Neural crest cell (in vitro differentiated cells): ENCODE measurements at regions not wholly inside any gene's neighbourhood (a gene's known extent, or its start where the extent isn't known, plus 50 kb on each side); places are given as distances from the start of the nearest gene placed in this dataset.

ENCODE experiments used
- DNase-seq: peaks from one replicate; pipeline ENCODE4 v3.0.0; 2021; ENCODE audit warnings: low read depth, mixed read lengths, low spot score
- H3K27ac Mint-ChIP-seq: one replicate; pipeline ENCODE4 v1.8.0; 2021; ENCODE audit warnings: mild to moderate bottlenecking, mixed read lengths; ENCODE audit not compliant: unreplicated experiment
- H3K27me3 Mint-ChIP-seq: 2 replicates; pipeline ENCODE4 v1.8.0; 2021; ENCODE audit warnings: low read depth, mild to moderate bottlenecking, mixed read lengths
- H3K36me3 Mint-ChIP-seq: 2 replicates; pipeline ENCODE4 v1.8.0; 2021; ENCODE audit warnings: low read depth, mild to moderate bottlenecking, mixed read lengths
- H3K4me1 Mint-ChIP-seq: 2 replicates; pipeline ENCODE4 v1.8.0; 2021; ENCODE audit warnings: mixed read lengths
- H3K4me3 Mint-ChIP-seq: one replicate; pipeline ENCODE4 v1.8.0; 2021; ENCODE audit warnings: mild to moderate bottlenecking, mixed read lengths
- H3K9me3 Mint-ChIP-seq: 2 replicates; pipeline ENCODE4 v1.8.0; 2021; ENCODE audit warnings: mixed read lengths
- TF ChIP-seq, protein P1 (sequence below): fragments of 200-600 bp; sonication (generic); conservative IDR thresholded peaks from 2 replicates; pipeline ENCODE4 v1.5.0; 2021; ENCODE audit warnings: antibody characterized with exemption, mild to moderate bottlenecking

DNA sequence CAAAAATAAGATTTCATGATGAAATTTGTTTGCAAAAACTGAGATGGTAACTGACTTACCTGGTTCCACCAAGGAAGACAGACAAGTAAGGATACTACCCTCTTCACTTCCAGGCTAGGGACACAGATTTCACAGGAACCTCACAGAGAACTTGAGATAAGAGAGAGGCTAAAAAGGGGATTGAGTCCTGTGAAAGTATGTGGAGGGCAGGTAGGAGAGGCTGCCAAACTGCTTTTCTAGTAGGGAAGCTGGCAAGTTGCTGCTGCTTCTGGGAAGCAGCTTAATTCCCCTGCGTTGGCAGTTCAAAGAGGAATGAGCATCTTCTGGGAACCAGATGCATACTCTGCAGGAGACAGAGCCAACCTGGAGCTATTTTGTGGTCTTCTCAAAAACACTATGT is 841.6 kb downstream of the CCSER2 start:
- TF ChIP-seq, protein P1, sequence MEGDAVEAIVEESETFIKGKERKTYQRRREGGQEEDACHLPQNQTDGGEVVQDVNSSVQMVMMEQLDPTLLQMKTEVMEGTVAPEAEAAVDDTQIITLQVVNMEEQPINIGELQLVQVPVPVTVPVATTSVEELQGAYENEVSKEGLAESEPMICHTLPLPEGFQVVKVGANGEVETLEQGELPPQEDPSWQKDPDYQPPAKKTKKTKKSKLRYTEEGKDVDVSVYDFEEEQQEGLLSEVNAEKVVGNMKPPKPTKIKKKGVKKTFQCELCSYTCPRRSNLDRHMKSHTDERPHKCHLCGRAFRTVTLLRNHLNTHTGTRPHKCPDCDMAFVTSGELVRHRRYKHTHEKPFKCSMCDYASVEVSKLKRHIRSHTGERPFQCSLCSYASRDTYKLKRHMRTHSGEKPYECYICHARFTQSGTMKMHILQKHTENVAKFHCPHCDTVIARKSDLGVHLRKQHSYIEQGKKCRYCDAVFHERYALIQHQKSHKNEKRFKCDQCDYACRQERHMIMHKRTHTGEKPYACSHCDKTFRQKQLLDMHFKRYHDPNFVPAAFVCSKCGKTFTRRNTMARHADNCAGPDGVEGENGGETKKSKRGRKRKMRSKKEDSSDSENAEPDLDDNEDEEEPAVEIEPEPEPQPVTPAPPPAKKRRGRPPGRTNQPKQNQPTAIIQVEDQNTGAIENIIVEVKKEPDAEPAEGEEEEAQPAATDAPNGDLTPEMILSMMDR: no peak
- H3K27me3 Mint-ChIP-seq: no peaks in the 10 kb centered on the region
- H3K36me3 Mint-ChIP-seq: no peaks in the 10 kb centered on the region
- H3K4me3 Mint-ChIP-seq: no peak overlapping the region
- no peaks in the 10 kb centered on the region for H3K4me1 Mint-ChIP-seq
- no peaks in the 10 kb centered on the region for H3K9me3 Mint-ChIP-seq
- no peak overlapping the region for H3K27ac Mint-ChIP-seq
- no peak for DNase-seq

DNA sequence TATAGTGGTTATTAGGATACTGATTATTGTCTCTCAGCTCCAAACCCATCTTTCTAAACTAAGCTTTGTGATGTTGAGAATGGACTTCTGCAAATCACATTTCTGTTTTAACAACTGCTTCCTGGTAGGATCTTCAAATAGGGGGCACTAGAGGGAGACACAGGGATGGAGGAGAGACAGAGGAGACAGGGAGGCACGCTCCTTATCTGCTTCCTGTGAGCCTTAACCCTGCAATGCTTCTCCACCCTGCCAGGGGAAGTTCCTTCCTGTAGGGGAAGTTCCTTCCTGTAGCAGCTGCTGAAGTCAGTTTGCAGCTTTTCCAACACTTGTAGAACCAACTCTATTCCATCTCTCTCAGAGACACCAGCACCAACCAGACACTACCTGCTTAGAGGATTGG is 847.2 kb downstream of the CCSER2 start:
- DNase-seq: no peak
- TF ChIP-seq, protein P1: no peak

DNA sequence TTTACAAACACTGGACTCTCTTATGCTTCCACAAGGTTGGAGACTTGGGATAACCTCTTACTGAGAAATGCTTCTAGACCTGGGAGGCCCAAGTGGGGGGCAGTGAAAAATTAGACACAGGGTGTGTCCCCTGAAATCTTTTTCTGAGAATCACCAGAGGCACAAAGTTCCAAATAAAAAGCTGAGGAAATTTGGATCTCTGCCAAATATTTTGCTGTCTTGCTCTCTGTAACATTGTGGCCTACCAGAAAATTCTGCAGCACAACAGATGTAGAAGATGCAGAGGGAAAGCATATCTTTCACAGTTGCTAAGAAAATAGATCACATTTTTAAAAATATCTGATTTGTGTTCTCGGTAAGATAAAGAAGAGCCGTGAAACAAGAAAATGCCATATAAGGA is 849.4 kb downstream of the CCSER2 start:
- H3K9me3 Mint-ChIP-seq: peaks cover 3% of the 10 kb centered on the region

More for the DNA sequence above, 847.2 kb downstream of the CCSER2 start:
- Mint-ChIP-seq H3K27me3 (no peaks in the 10 kb centered on the region), H3K36me3 (no peaks in the 10 kb centered on the region), H3K4me3 (no peak overlapping the region), H3K4me1 (no peaks in the 10 kb centered on the region), H3K27ac (no peak overlapping the region), H3K9me3 (peaks cover 3% of the 10 kb centered on the region)

DNA sequence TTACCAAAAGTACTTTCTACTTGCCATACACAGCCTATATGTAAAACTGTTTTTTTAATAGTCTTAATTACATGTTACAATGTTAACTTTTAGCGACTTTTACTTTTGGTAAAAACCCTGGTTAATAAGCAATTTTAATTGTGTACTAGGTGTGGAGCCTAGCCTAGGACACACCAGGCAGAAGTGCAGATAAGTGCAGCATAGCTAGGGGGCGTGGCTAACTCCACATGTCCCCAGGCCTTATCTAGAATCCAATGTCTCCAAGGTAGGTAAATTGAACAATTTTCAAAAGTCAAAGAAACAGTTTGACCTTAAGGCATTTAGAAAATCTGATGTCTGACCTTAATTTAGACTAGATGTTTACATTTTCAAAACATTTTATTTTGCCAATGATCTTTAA is 858.7 kb downstream of the CCSER2 start:
- peaks cover 9% of the 10 kb centered on the region for H3K4me1 Mint-ChIP-seq
- peaks cover 6% of the 10 kb centered on the region for H3K36me3 Mint-ChIP-seq
- DNase-seq: no peak
- TF ChIP-seq, protein P1: no peak
- H3K27me3 Mint-ChIP-seq: no peaks in the 10 kb centered on the region
- peaks cover 2% of the 10 kb centered on the region for H3K9me3 Mint-ChIP-seq
- H3K4me3 Mint-ChIP-seq: no peak overlapping the region
- no peak overlapping the region for H3K27ac Mint-ChIP-seq

More for the DNA sequence above, 849.4 kb downstream of the CCSER2 start:
- Mint-ChIP-seq H3K36me3 (no peaks in the 10 kb centered on the region), H3K27ac (no peak overlapping the region), H3K27me3 (no peaks in the 10 kb centered on the region), H3K4me1 (peaks cover 5% of the 10 kb centered on the region), H3K4me3 (no peak overlapping the region)
- no peak for DNase-seq
- TF ChIP-seq, protein P1: no peak

DNA sequence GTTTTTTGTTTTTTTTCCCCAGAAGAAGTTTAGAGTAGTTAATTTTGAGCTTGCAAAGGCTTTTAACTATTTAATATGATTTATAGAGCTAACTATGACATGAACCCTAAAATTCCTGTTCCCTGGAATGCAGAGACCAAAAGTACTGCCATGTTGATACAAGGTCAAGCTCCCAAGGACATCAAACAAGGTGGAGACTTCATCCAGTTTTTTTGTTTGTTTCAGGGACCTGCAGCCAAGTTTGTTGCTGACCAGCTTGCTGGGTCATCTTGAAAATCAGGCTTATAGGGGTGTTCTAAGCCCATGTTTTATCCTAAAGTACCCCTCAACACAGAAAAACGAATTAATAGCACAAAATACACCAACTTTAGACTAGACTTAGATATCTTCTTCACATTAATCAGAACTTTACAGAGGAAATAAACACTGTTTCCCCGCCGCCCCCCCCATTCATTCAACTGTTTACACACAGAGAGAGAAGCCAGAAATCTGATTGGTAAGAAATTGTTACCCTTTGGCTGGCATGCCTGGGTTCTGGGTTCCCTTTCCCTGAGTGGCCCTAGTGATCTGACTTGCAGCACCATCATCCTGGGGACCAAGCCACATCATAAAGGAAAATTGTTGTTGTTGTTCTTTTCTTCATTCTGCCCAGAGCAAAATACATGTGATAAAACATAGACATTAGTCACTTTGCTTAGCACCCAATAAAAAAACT is 860.5 kb downstream of the CCSER2 start:
- H3K4me1 Mint-ChIP-seq: peaks cover 21% of the 10 kb centered on the region

More for the DNA sequence above, 860.5 kb downstream of the CCSER2 start:
- H3K27me3 Mint-ChIP-seq: no peaks in the 10 kb centered on the region
- TF ChIP-seq, protein P1: no peak
- no peak overlapping the region for H3K4me3 Mint-ChIP-seq
- peaks cover 2% of the 10 kb centered on the region for H3K9me3 Mint-ChIP-seq
- no peak for DNase-seq
- H3K36me3 Mint-ChIP-seq: peaks cover 3% of the 10 kb centered on the region
- no peak overlapping the region for H3K27ac Mint-ChIP-seq
